ENCODE measurements at regions not wholly inside any gene's neighbourhood (a gene's known extent, or its start where the extent isn't known, plus 50 kb on each side); places are given as distances from the start of the nearest gene placed in this dataset.
"Not testable (repeated sequence)": the region's sequence is repeated elsewhere in the genome, so short reads cannot be mapped to it uniquely, and the experiment has no call there.

- Mint-ChIP-seq H3K4me3 (peak overlapping the region; percentile 79), H3K36me3 (no peaks in the 10 kb centered on the region), H3K27me3 (peaks cover 13% of the 10 kb centered on the region), H3K4me1 (peaks cover 8% of the 10 kb centered on the region), H3K27ac (no peak overlapping the region), H3K9me3 (peaks cover 2% of the 10 kb centered on the region)
- no peak for ATAC-seq (ENCODE audit: low read depth)
- no peak for DNase-seq (ENCODE audit: low spot score in 2 of 2)
Measured at GRCh38 chr15:98547275-98547674, 101.1 kb upstream of the IGF1R start.

- Mint-ChIP-seq H3K36me3 (no peaks in the 10 kb centered on the region), H3K4me3 (peak overlapping the region; percentile 79), H3K4me1 (peaks cover 8% of the 10 kb centered on the region), H3K27ac (no peak overlapping the region), H3K9me3 (peaks cover 2% of the 10 kb centered on the region), H3K27me3 (peaks cover 13% of the 10 kb centered on the region)
- DNase-seq (ENCODE audit: low spot score in 2 of 2) (no peak), ATAC-seq (ENCODE audit: low read depth) (peak; percentile 66)
Measured at GRCh38 chr15:98547741-98548138, 100.6 kb upstream of the IGF1R start.

GRCh38 chr15:98548139-98548971 lies 100.0 kb upstream of the IGF1R start:
- ATAC-seq (ENCODE audit: low read depth) (peak; percentile 43), DNase-seq (ENCODE audit: low spot score in 2 of 2) (no peak)
- Mint-ChIP-seq H3K27ac (no peak overlapping the region), H3K4me1 (peaks cover 8% of the 10 kb centered on the region), H3K27me3 (peaks cover 13% of the 10 kb centered on the region), H3K36me3 (no peaks in the 10 kb centered on the region), H3K9me3 (peaks cover 2% of the 10 kb centered on the region), H3K4me3 (peak overlapping the region; percentile 79)

GRCh38 chr15:98549003-98549402 lies 99.3 kb upstream of the IGF1R start:
- Mint-ChIP-seq H3K27me3 (peaks cover 13% of the 10 kb centered on the region), H3K9me3 (peaks cover 2% of the 10 kb centered on the region), H3K4me1 (peaks cover 8% of the 10 kb centered on the region), H3K4me3 (peak overlapping the region; percentile 79), H3K27ac (no peak overlapping the region), H3K36me3 (no peaks in the 10 kb centered on the region)
- DNase-seq (ENCODE audit: low spot score in 2 of 2) (no peak), ATAC-seq (ENCODE audit: low read depth) (no peak)

GRCh38 chr15:98549741-98550140 lies 98.6 kb upstream of the IGF1R start:
- H3K4me1 Mint-ChIP-seq = peaks cover 8% of the 10 kb centered on the region
- peaks cover 12% of the 10 kb centered on the region for H3K27me3 Mint-ChIP-seq
- H3K4me3 Mint-ChIP-seq = no peak overlapping the region
- peaks cover 3% of the 10 kb centered on the region for H3K9me3 Mint-ChIP-seq
- no peak for ATAC-seq (ENCODE audit: low read depth)
- no peak overlapping the region for H3K27ac Mint-ChIP-seq
- no peaks in the 10 kb centered on the region for H3K36me3 Mint-ChIP-seq
- no peak for DNase-seq (ENCODE audit: low spot score in 2 of 2)

GRCh38 chr15:98550363-98550762 lies 98.0 kb upstream of the IGF1R start:
- H3K27me3 Mint-ChIP-seq = peaks cover 10% of the 10 kb centered on the region
- not testable (repeated sequence) for ATAC-seq (ENCODE audit: low read depth); H3K4me1 Mint-ChIP-seq; H3K9me3 Mint-ChIP-seq; H3K36me3 Mint-ChIP-seq; H3K4me3 Mint-ChIP-seq; H3K27ac Mint-ChIP-seq; DNase-seq (ENCODE audit: low spot score in 2 of 2)

- Mint-ChIP-seq H3K27me3 (peaks cover 9% of the 10 kb centered on the region), H3K4me1 (peaks cover 8% of the 10 kb centered on the region), H3K27ac (no peak overlapping the region), H3K4me3 (no peak overlapping the region), H3K36me3 (no peaks in the 10 kb centered on the region), H3K9me3 (peaks cover 1% of the 10 kb centered on the region)
- DNase-seq (ENCODE audit: low spot score in 2 of 2) (no peak), ATAC-seq (ENCODE audit: low read depth) (no peak)
Measured at GRCh38 chr15:98551936-98552562, 96.3 kb upstream of the IGF1R start.

GRCh38 chr15:98554272-98555172 lies 93.8 kb upstream of the IGF1R start:
- ATAC-seq (ENCODE audit: low read depth) (no peak), DNase-seq (ENCODE audit: low spot score in 2 of 2) (no peak)
- Mint-ChIP-seq H3K27me3 (peaks cover 10% of the 10 kb centered on the region), H3K9me3 (peaks cover 4% of the 10 kb centered on the region), H3K27ac (no peak overlapping the region), H3K4me3 (no peak overlapping the region), H3K4me1 (no peaks in the 10 kb centered on the region), H3K36me3 (no peaks in the 10 kb centered on the region)

- H3K9me3 Mint-ChIP-seq = peaks cover 4% of the 10 kb centered on the region
- H3K27me3 Mint-ChIP-seq = peaks cover 10% of the 10 kb centered on the region
- ATAC-seq (ENCODE audit: low read depth) (no peak), DNase-seq (ENCODE audit: low spot score in 2 of 2) (no peak)
- no peaks in the 10 kb centered on the region for H3K4me1 Mint-ChIP-seq
- no peaks in the 10 kb centered on the region for H3K36me3 Mint-ChIP-seq
- no peak overlapping the region for H3K27ac Mint-ChIP-seq
- no peak overlapping the region for H3K4me3 Mint-ChIP-seq
Measured at GRCh38 chr15:98555173-98555515, 93.2 kb upstream of the IGF1R start.

- Mint-ChIP-seq H3K4me1 (no peaks in the 10 kb centered on the region), H3K27me3 (peaks cover 8% of the 10 kb centered on the region), H3K27ac (no peak overlapping the region), H3K36me3 (no peaks in the 10 kb centered on the region), H3K4me3 (no peak overlapping the region), H3K9me3 (peaks cover 4% of the 10 kb centered on the region)
- DNase-seq (ENCODE audit: low spot score in 2 of 2) (no peak), ATAC-seq (ENCODE audit: low read depth) (no peak)
Measured at GRCh38 chr15:98556321-98556720, 92.0 kb upstream of the IGF1R start.

GRCh38 chr15:98560338-98560737 lies 88.0 kb upstream of the IGF1R start:
- DNase-seq (ENCODE audit: low spot score in 2 of 2) = no peak
- H3K4me1 Mint-ChIP-seq = no peaks in the 10 kb centered on the region
- H3K27ac Mint-ChIP-seq = no peak overlapping the region
- H3K9me3 Mint-ChIP-seq = peaks cover 3% of the 10 kb centered on the region
- H3K4me3 Mint-ChIP-seq = no peak overlapping the region
- H3K27me3 Mint-ChIP-seq = peaks cover 10% of the 10 kb centered on the region
- no peaks in the 10 kb centered on the region for H3K36me3 Mint-ChIP-seq
- ATAC-seq (ENCODE audit: low read depth) = no peak

- Mint-ChIP-seq H3K27ac (no peak overlapping the region), H3K4me1 (no peaks in the 10 kb centered on the region), H3K9me3 (peaks cover 3% of the 10 kb centered on the region), H3K4me3 (no peak overlapping the region), H3K27me3 (peaks cover 10% of the 10 kb centered on the region), H3K36me3 (no peaks in the 10 kb centered on the region)
- no peak for ATAC-seq (ENCODE audit: low read depth)
- no peak for DNase-seq (ENCODE audit: low spot score in 2 of 2)
Measured at GRCh38 chr15:98561169-98561941, 87.0 kb upstream of the IGF1R start.

- Mint-ChIP-seq H3K9me3 (peaks cover 3% of the 10 kb centered on the region), H3K27me3 (peaks cover 7% of the 10 kb centered on the region), H3K4me3 (no peak overlapping the region), H3K36me3 (no peaks in the 10 kb centered on the region), H3K27ac (no peak overlapping the region), H3K4me1 (no peaks in the 10 kb centered on the region)
- no peak for ATAC-seq (ENCODE audit: low read depth)
- DNase-seq (ENCODE audit: low spot score in 2 of 2) = no peak
Measured at GRCh38 chr15:98562331-98562937, 85.9 kb upstream of the IGF1R start.

Measured in memory B cell (primary cell).